DND-41 (cell line): ENCODE measurements at regions not wholly inside any gene's neighbourhood (a gene's known extent, or its start where the extent isn't known, plus 50 kb on each side); places are given as distances from the start of the nearest gene placed in this dataset.

Source experiments
- CTCF ChIP-seq: IDR thresholded peaks from 2 replicates; pipeline ENCODE4 v1.5.1; 2012; ENCODE audit warnings: borderline replicate concordance, low read length, moderate library complexity, mild to moderate bottlenecking; ENCODE audit not compliant: poor library complexity, severe bottlenecking; ENCODE audit errors: extremely low read depth
- EZH2 ChIP-seq: IDR thresholded peaks from 3 replicates; pipeline ENCODE4 v1.6.1; 2012; ENCODE audit warnings: borderline replicate concordance, low read depth, mild to moderate bottlenecking, moderate library complexity, low read length, inconsistent platforms; ENCODE audit not compliant: severe bottlenecking

DNA sequence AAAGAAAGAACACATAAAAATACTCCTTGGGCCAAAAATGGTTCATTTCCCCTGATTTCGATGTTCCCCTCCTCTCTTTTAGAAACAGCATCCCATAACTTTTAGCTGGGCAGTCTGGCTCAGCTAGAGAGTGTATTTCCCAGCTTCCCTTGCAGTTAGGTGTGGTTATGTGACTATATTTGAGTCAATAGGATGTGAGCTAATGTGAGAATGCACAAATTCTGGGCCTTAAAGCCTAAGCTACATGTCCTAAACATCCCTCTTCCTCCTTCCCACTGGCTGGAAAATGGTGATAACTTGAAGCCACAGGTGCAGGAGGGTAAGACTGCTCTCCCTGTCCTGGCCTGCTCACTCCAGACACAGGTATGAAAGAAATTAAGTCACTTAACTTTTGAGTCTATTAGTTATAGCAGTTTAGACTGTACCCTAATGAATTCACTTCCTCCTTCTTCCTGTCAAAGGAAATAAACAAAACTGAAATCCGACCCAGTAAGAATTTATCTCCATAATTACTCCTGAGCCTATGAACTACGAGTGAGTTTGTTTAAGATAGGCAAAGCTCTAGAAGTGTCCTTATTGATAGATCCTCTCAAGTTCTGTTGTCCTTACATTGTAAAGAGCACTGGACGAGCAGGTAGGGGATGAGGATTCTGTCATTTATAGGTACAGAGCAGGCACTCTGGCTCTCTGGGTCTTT, 177.6 kb downstream of the MTX2 start:
- no peak for TF ChIP-seq CTCF
- no peak for TF ChIP-seq EZH2
